MM.1S (cell line): ENCODE measurements at regions not wholly inside any gene's neighbourhood (a gene's known extent, or its start where the extent isn't known, plus 50 kb on each side); places are given as distances from the start of the nearest gene placed in this dataset.

Experiments
- CTCF ChIP-seq: fragments of 300-600 bp; sonication (generic); IDR thresholded peaks from 2 replicates; pipeline ENCODE4 v1.5.1; 2016; ENCODE audit warnings: antibody characterized with exemption, low read length, mixed read lengths
- EZH2 ChIP-seq: fragments of 300-600 bp; sonication (generic); optimal IDR thresholded peaks from 2 replicates; pipeline ENCODE3; 2017; ENCODE audit warnings: low read depth, mild to moderate bottlenecking, antibody characterized with exemption, low read length, mixed read lengths

- TF ChIP-seq CTCF (no peak), EZH2 (no peak)
These were observed 174.0 kb downstream of the ADAM29 start for GRCh38 chr4:175092114-175092513.
